DOHH2 (cell line): ENCODE measurements at regions not wholly inside any gene's neighbourhood (a gene's known extent, or its start where the extent isn't known, plus 50 kb on each side); places are given as distances from the start of the nearest gene placed in this dataset.

ENCODE experiments used
- H3F3A ChIP-seq: fragments of 200-600 bp; sonication (generic), shearing (Covaris generic); 2 replicates; pipeline ENCODE4 v1.6.0; 2016; ENCODE audit warnings: antibody characterized with exemption, mild to moderate bottlenecking; ENCODE audit not compliant: control insufficient read depth, insufficient read depth
- H3K27ac ChIP-seq: fragments of 200-600 bp; sonication (generic); 2 replicates; pipeline ENCODE4 v1.5.1; 2014; ENCODE audit warnings: low read depth, mild to moderate bottlenecking, low read length, moderate library complexity
- H3K27me3 ChIP-seq: fragments of 200-600 bp; sonication (generic); 2 replicates; pipeline ENCODE4 v1.6.1; 2014; ENCODE audit warnings: mild to moderate bottlenecking, low read length, mixed read lengths; ENCODE audit not compliant: control insufficient read depth
- H3K36me3 ChIP-seq: fragments of 200-600 bp; sonication (generic); 2 replicates; pipeline ENCODE4 v1.6.1; 2014; ENCODE audit warnings: mild to moderate bottlenecking, low read length, moderate library complexity, mixed read lengths; ENCODE audit not compliant: control insufficient read depth
- H3K4me1 ChIP-seq: fragments of 200-600 bp; sonication (generic); 2 replicates; pipeline ENCODE4 v1.6.1; 2014; ENCODE audit warnings: mild to moderate bottlenecking, low read length, mixed read lengths; ENCODE audit not compliant: control insufficient read depth
- H3K4me2 ChIP-seq: fragments of 200-600 bp; sonication (generic); 2 replicates; pipeline ENCODE4 v1.6.0; 2014; ENCODE audit warnings: mild to moderate bottlenecking, low read length, moderate library complexity
- H3K4me3 ChIP-seq: fragments of 200-600 bp; sonication (generic); 2 replicates; pipeline ENCODE4 v1.5.1; 2014; ENCODE audit warnings: mild to moderate bottlenecking, low read length, mixed read lengths
- H3K79me2 ChIP-seq: fragments of 200-600 bp; sonication (generic); 2 replicates; pipeline ENCODE4 v1.6.1; 2014; ENCODE audit warnings: mild to moderate bottlenecking, low read length, mixed read lengths; ENCODE audit not compliant: control insufficient read depth
- H3K9me2 ChIP-seq: fragments of 200-600 bp; sonication (generic); replicated peaks from 2 replicates; pipeline ENCODE4 v1.6.1; 2014; ENCODE audit warnings: mild to moderate bottlenecking, low read length, mixed read lengths; ENCODE audit not compliant: control insufficient read depth
- H3K9me3 ChIP-seq: fragments of 200-600 bp; sonication (generic); 2 replicates; pipeline ENCODE4 v1.6.1; 2014; ENCODE audit warnings: antibody characterized with exemption, low read length, mixed read lengths; ENCODE audit not compliant: control insufficient read depth, insufficient read depth
- H4K20me1 ChIP-seq: fragments of 200-600 bp; sonication (generic); 2 replicates; pipeline ENCODE4 v1.6.0; 2014; ENCODE audit warnings: low read depth, mild to moderate bottlenecking, antibody characterized with exemption, low read length, moderate library complexity; ENCODE audit not compliant: control insufficient read depth, insufficient read depth
- CTCF ChIP-seq: fragments of 200-600 bp; sonication (generic); IDR thresholded peaks from one replicate; pipeline ENCODE4 v1.5.1; 2014; ENCODE audit warnings: antibody characterized with exemption, mild to moderate bottlenecking, low read depth, low read length; ENCODE audit not compliant: poor library complexity, severe bottlenecking
- EZH2phosphoT487 ChIP-seq: fragments of 200-600 bp; sonication (generic); IDR thresholded peaks from 2 replicates; pipeline ENCODE4 v1.6.1; 2017; ENCODE audit warnings: borderline replicate concordance, mild to moderate bottlenecking, antibody characterized with exemption, low read length, moderate library complexity, mixed read lengths

- Histone ChIP-seq H3K27me3 (peaks cover 15% of the 10 kb centered on the region), H3K9me3 (no peaks in the 10 kb centered on the region), H3K4me2 (no peak overlapping the region), H3K9me2 (no peaks in the 10 kb centered on the region), H3K27ac (no peak overlapping the region), H3K36me3 (no peaks in the 10 kb centered on the region), H3K4me1 (no peaks in the 10 kb centered on the region), H3F3A (no peaks in the 10 kb centered on the region), H3K79me2 (no peaks in the 10 kb centered on the region), H3K4me3 (no peak overlapping the region), H4K20me1 (no peaks in the 10 kb centered on the region)
- TF ChIP-seq CTCF, result no peak
- no peak for TF ChIP-seq EZH2phosphoT487
These were observed 253.9 kb downstream of the RHOU start for GRCh38 chr1:228989176-228989575.

- Histone ChIP-seq H3F3A (no peaks in the 10 kb centered on the region), H3K27ac (no peak overlapping the region), H3K4me3 (no peak overlapping the region), H3K4me1 (no peaks in the 10 kb centered on the region), H3K9me3 (no peaks in the 10 kb centered on the region), H3K27me3 (peaks cover 17% of the 10 kb centered on the region), H3K79me2 (no peaks in the 10 kb centered on the region), H3K4me2 (no peak overlapping the region), H3K9me2 (no peaks in the 10 kb centered on the region), H4K20me1 (no peaks in the 10 kb centered on the region), H3K36me3 (no peaks in the 10 kb centered on the region)
- TF ChIP-seq EZH2phosphoT487, result no peak
- no peak for TF ChIP-seq CTCF
These were observed 254.4 kb downstream of the RHOU start for GRCh38 chr1:228989676-228989991.

- Histone ChIP-seq H3K27ac (no peak overlapping the region), H3K4me3 (no peak overlapping the region), H3K4me2 (no peak overlapping the region)
These were observed 254.9 kb downstream of the RHOU start for GRCh38 chr1:228989992-228990827.

More at GRCh38 chr1:228989992-228990827, 254.9 kb downstream of the RHOU start:
- Histone ChIP-seq H3K4me1 (no peaks in the 10 kb centered on the region), H3K27me3 (peaks cover 21% of the 10 kb centered on the region), H3K9me2 (no peaks in the 10 kb centered on the region), H3K79me2 (no peaks in the 10 kb centered on the region), H3K36me3 (no peaks in the 10 kb centered on the region), H3K9me3 (no peaks in the 10 kb centered on the region), H3F3A (no peaks in the 10 kb centered on the region), H4K20me1 (no peaks in the 10 kb centered on the region)
- TF ChIP-seq CTCF (no peak), EZH2phosphoT487 (no peak)
